Suppressor macrophage treated with lipopolysaccharide for 1 hour (primary cell): ENCODE measurements at regions not wholly inside any gene's neighbourhood (a gene's known extent, or its start where the extent isn't known, plus 50 kb on each side); places are given as distances from the start of the nearest gene placed in this dataset.

Source experiments
- DNase-seq, 3 donors: peaks; one replicate each; pipeline ENCODE4 v3.0.0-alpha.2; 2020 to 2022

DNA sequence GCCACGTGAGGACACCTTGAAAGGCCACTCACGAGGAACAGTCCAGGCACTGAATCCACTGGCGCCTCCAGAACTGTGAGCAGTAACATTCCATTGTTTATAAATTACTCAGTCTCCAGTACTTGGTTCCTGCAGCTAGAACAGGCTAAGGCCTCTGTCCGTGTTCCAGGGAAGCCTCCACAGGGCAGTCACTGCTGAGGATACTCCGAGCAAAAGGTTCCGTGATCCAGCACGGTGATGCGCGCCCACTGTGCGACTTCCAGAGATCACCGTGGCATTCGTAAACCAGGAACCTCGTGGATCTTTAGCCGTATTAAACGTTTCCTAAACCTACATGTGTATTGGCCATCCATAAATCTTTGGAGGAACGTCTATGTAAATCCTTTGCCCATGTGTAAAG lies 51.5 kb upstream of the SALL3 start:
- no peak for DNase-seq

DNA sequence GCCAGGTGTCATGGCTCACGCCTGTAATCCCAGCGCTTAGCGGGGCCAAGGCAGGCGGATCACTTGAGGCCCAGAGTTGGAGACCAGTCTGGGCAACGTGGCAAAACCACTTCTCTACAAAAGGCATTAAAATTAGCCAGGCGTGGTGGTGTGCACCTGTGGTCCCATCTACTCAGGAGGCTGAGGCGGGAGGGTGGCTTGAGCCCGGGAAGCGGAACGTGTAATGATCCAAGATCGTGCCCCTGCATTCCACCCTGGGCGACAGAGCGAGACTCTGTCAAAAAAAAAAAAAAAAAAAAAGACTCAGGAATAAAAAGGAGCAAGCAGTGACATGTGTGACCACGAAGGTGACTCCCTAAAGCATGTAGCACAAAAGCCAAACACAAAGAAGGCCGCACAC lies 50.1 kb upstream of the SALL3 start:
- DNase-seq: no peak
